ENCODE measurements at regions not wholly inside any gene's neighbourhood (a gene's known extent, or its start where the extent isn't known, plus 50 kb on each side); places are given as distances from the start of the nearest gene placed in this dataset.
"Not testable (repeated sequence)": the region's sequence is repeated elsewhere in the genome, so short reads cannot be mapped to it uniquely, and the experiment has no call there.

DNA sequence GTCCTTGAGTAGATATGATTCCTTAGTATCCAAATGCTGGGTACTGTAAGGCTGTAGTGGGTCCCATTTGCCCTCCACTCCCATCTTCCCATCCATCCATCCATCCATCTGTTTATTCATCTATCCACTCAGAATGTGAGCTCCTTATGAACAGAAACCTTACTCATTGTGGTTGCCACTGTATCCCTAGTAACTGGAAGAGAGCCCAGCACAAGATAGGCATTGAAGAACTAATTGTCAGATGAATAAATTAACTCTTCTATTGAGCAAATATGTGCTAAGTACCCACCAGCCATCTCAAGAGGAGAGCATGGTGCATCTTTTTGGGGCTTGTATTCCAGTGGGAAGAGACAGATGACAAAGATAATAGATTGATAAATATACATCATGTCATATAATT, 86.4 kb upstream of the SEZ6L start:
- DNase-seq: no peak
- POLR2A ChIA-PET: no interaction called here
- Mint-ChIP-seq H3K27ac (no peak overlapping the region), H3K27me3 (no peaks in the 10 kb centered on the region), H3K9me3 (no peaks in the 10 kb centered on the region), H3K36me3 (ENCODE audit: low read depth) (no peaks in the 10 kb centered on the region), H3K4me1 (no peaks in the 10 kb centered on the region), H3K4me3 (no peak overlapping the region)
- CTCF ChIA-PET: no interaction called here

GRCh38 chr22:26086359-26086758, 82.9 kb upstream of the SEZ6L start:
- no peak for DNase-seq
- no peaks in the 10 kb centered on the region for H3K36me3 Mint-ChIP-seq (ENCODE audit: low read depth)
- H3K9me3 Mint-ChIP-seq: no peaks in the 10 kb centered on the region
- POLR2A ChIA-PET: no interaction called here
- H3K4me3 Mint-ChIP-seq: no peak overlapping the region
- H3K27ac Mint-ChIP-seq: no peak overlapping the region
- H3K4me1 Mint-ChIP-seq: no peaks in the 10 kb centered on the region
- no peaks in the 10 kb centered on the region for H3K27me3 Mint-ChIP-seq
- CTCF ChIA-PET: interaction anchor here (0.6 kb wide), 1 partner anchor 62 kb away, joined by 3 read pairs; no protein-coding TSS in a partner anchor

DNA sequence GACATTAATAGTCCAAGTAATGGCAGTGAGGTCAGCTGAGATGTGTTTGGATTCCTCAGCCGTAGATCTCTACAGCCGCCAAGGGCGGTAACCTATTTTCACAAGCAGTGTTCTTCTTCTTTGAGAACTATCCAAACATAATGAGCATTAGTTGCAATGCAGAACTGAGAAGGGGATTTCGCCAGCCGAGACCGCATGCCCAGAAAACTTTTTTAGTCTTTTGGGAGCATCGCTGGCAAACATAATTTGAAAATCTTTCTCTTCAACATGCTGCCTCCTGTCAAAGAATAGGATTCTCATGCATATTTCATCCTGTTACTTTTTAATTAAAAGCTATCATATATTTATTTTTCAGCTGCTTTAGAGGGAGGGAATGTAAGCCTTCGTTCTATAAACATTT, 81.4 kb upstream of the SEZ6L start:
- Mint-ChIP-seq H3K4me1 (no peaks in the 10 kb centered on the region), H3K27me3 (no peaks in the 10 kb centered on the region), H3K36me3 (ENCODE audit: low read depth) (no peaks in the 10 kb centered on the region), H3K4me3 (no peak overlapping the region), H3K27ac (no peak overlapping the region), H3K9me3 (no peaks in the 10 kb centered on the region)
- ChIA-PET POLR2A (no interaction called here), CTCF (no interaction called here)
- DNase-seq: no peak

DNA sequence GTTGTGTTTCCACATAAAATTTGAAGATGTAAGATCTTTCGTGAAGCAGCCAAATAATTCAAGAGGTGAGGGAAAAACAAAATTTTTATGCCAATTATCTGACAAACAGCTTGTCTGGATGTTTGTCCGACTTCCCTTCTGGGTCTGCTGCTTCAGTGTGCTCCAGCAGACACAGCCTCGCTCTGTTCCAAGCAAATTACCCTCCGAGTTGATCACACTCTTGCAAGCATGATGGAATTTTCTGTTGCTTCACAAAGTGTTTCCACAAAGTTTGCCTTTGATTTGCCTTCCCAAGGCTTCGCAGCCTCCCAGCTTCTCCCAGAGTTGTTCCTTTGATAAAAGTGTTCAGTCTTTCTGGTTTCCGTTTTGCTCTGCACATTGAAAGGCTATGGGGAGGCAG, 78.4 kb upstream of the SEZ6L start:
- no peak overlapping the region for H3K27ac Mint-ChIP-seq
- no peaks in the 10 kb centered on the region for H3K27me3 Mint-ChIP-seq
- no peaks in the 10 kb centered on the region for H3K36me3 Mint-ChIP-seq (ENCODE audit: low read depth)
- no peak for DNase-seq
- POLR2A ChIA-PET: no interaction called here
- no peak overlapping the region for H3K4me3 Mint-ChIP-seq
- CTCF ChIA-PET: no interaction called here
- peaks cover 2% of the 10 kb centered on the region for H3K9me3 Mint-ChIP-seq
- H3K4me1 Mint-ChIP-seq: no peaks in the 10 kb centered on the region

GRCh38 chr22:26094497-26094896, 74.8 kb upstream of the SEZ6L start:
- POLR2A ChIA-PET; H3K27ac Mint-ChIP-seq; H3K27me3 Mint-ChIP-seq; DNase-seq; H3K36me3 Mint-ChIP-seq (ENCODE audit: low read depth); H3K9me3 Mint-ChIP-seq; CTCF ChIA-PET; H3K4me1 Mint-ChIP-seq; H3K4me3 Mint-ChIP-seq: not testable (repeated sequence)

DNA sequence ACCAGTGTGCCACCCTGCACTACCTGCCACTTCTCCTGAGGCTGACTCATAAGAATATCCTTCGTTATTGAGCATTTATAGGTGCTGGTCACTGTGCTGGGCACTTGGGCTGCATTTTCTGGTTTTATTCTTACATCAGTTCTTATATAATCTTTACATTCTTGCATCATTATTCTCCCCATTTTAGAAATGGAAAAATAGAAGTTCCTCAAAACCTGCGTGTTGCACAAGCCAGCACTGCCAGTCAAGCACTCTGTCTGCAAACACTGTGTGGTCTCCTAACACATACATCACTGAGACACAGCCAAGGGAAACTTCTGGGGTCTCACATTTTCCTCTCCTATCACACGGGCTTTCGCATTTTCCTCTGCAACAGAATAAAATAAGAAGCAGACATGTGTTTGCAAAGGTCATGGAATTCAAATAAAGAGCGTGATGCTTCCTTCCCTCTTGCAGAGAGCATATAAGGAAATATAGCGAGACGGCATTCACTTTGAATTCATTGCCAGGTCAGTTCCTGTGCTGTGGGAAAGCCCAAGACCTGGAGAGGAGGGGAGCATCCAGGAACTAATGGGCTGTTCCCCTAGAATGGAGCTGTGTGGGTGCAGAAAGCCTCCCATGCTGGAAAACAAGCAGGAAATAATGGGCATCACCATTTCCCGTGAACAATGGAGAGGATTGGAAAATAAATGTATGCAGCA, 73.9 kb upstream of the SEZ6L start:
- CTCF ChIA-PET: no interaction called here
- POLR2A ChIA-PET: no interaction called here
- H3K36me3 Mint-ChIP-seq (ENCODE audit: low read depth): no peaks in the 10 kb centered on the region
- no peak overlapping the region for H3K4me3 Mint-ChIP-seq
- H3K27me3 Mint-ChIP-seq: no peaks in the 10 kb centered on the region
- H3K4me1 Mint-ChIP-seq: no peaks in the 10 kb centered on the region
- H3K27ac Mint-ChIP-seq: no peak overlapping the region
- no peak for DNase-seq
- peaks cover 2% of the 10 kb centered on the region for H3K9me3 Mint-ChIP-seq

GRCh38 chr22:26097411-26097810, 71.9 kb upstream of the SEZ6L start:
- ChIA-PET CTCF (no interaction called here), POLR2A (no interaction called here)
- Mint-ChIP-seq H3K27ac (no peak overlapping the region), H3K27me3 (no peaks in the 10 kb centered on the region), H3K9me3 (peaks cover 2% of the 10 kb centered on the region), H3K36me3 (ENCODE audit: low read depth) (no peaks in the 10 kb centered on the region), H3K4me3 (no peak overlapping the region), H3K4me1 (no peaks in the 10 kb centered on the region)
- DNase-seq: no peak

- Mint-ChIP-seq H3K36me3 (ENCODE audit: low read depth) (no peaks in the 10 kb centered on the region), H3K4me1 (no peaks in the 10 kb centered on the region), H3K4me3 (no peak overlapping the region), H3K27me3 (no peaks in the 10 kb centered on the region), H3K27ac (no peak overlapping the region), H3K9me3 (peaks cover 2% of the 10 kb centered on the region)
- POLR2A ChIA-PET: no interaction called here
- DNase-seq: no peak
- CTCF ChIA-PET: no interaction called here
These were observed 71.4 kb upstream of the SEZ6L start for GRCh38 chr22:26097840-26098239.

- H3K27me3 Mint-ChIP-seq: no peaks in the 10 kb centered on the region
- no peaks in the 10 kb centered on the region for H3K36me3 Mint-ChIP-seq (ENCODE audit: low read depth)
- no peak overlapping the region for H3K27ac Mint-ChIP-seq
- H3K4me3 Mint-ChIP-seq: no peak overlapping the region
- POLR2A ChIA-PET: no interaction called here
- no peak for DNase-seq
- H3K9me3 Mint-ChIP-seq: no peaks in the 10 kb centered on the region
- H3K4me1 Mint-ChIP-seq: no peaks in the 10 kb centered on the region
- CTCF ChIA-PET: no interaction called here
These were observed 66.2 kb upstream of the SEZ6L start for GRCh38 chr22:26103023-26103422.

GRCh38 chr22:26106412-26106811, 62.9 kb upstream of the SEZ6L start:
- H3K4me3 Mint-ChIP-seq: no peak overlapping the region
- no peak overlapping the region for H3K27ac Mint-ChIP-seq
- no peak for DNase-seq
- ChIA-PET POLR2A (no interaction called here), CTCF (no interaction called here)
- H3K36me3 Mint-ChIP-seq (ENCODE audit: low read depth): no peaks in the 10 kb centered on the region
- no peaks in the 10 kb centered on the region for H3K9me3 Mint-ChIP-seq
- no peaks in the 10 kb centered on the region for H3K4me1 Mint-ChIP-seq
- H3K27me3 Mint-ChIP-seq: no peaks in the 10 kb centered on the region

GRCh38 chr22:26109686-26110315, 59.5 kb upstream of the SEZ6L start:
- no peak overlapping the region for H3K4me3 Mint-ChIP-seq
- H3K27me3 Mint-ChIP-seq: peaks cover 2% of the 10 kb centered on the region
- DNase-seq: no peak
- H3K4me1 Mint-ChIP-seq: no peaks in the 10 kb centered on the region
- H3K27ac Mint-ChIP-seq: no peak overlapping the region
- no peaks in the 10 kb centered on the region for H3K9me3 Mint-ChIP-seq
- H3K36me3 Mint-ChIP-seq (ENCODE audit: low read depth): no peaks in the 10 kb centered on the region
- POLR2A ChIA-PET: no interaction called here
- CTCF ChIA-PET: no interaction called here

GRCh38 chr22:26114826-26115225, 54.4 kb upstream of the SEZ6L start:
- ChIA-PET CTCF (no interaction called here), POLR2A (no interaction called here)
- Mint-ChIP-seq H3K36me3 (ENCODE audit: low read depth) (no peaks in the 10 kb centered on the region), H3K27ac (no peak overlapping the region), H3K9me3 (no peaks in the 10 kb centered on the region), H3K4me1 (no peaks in the 10 kb centered on the region), H3K4me3 (no peak overlapping the region), H3K27me3 (peaks cover 5% of the 10 kb centered on the region)
- no peak for DNase-seq

DNA sequence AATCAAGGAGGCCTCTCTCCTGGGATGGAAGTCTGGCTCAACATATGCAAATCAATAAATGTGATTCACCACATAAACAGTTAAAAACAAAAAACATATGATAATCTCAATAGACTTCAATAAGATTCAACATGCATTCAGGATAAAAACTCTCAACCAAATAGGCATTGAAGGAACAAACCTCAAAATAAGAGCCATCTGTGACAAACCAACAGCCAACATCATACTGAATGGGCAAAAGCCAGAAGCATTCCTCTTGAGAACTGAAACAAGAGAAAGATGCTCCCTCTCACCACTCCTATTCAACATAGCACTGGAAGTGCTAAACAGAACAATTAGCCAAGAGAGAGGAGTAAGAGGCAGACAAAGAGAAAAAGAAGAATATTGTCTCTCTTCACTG, 54.0 kb upstream of the SEZ6L start:
- Mint-ChIP-seq H3K4me3 (no peak overlapping the region), H3K27me3 (peaks cover 5% of the 10 kb centered on the region), H3K4me1 (no peaks in the 10 kb centered on the region), H3K27ac (no peak overlapping the region), H3K36me3 (ENCODE audit: low read depth) (no peaks in the 10 kb centered on the region), H3K9me3 (no peaks in the 10 kb centered on the region)
- DNase-seq: no peak
- ChIA-PET POLR2A (no interaction called here), CTCF (no interaction called here)
